Keratinocyte (primary cell): ENCODE measurements at regions not wholly inside any gene's neighbourhood (a gene's known extent, or its start where the extent isn't known, plus 50 kb on each side); places are given as distances from the start of the nearest gene placed in this dataset.

ENCODE experiments used
- CTCF ChIP-seq, 3 experiments: IDR thresholded peaks in 1 of 3; conservative IDR thresholded peaks in 1 of 3; optimal IDR thresholded peaks in 1 of 3; 2 replicates in 2 of 3; 3 replicates in 1 of 3; pipeline versions ENCODE3 to v1.5.1; 2011; ENCODE audit warnings: low read length in 3 of 3, mild to moderate bottlenecking in 3 of 3, moderate library complexity in 2 of 3, control low read depth in 1 of 3, inconsistent platforms in 1 of 3; ENCODE audit not compliant: insufficient read depth in 2 of 3; ENCODE audit errors: extremely low read depth in 1 of 3
- EZH2 ChIP-seq: IDR thresholded peaks from one replicate; pipeline ENCODE4 v1.6.1; 2012; ENCODE audit warnings: inconsistent platforms, mild to moderate bottlenecking, low read length, moderate library complexity

DNA sequence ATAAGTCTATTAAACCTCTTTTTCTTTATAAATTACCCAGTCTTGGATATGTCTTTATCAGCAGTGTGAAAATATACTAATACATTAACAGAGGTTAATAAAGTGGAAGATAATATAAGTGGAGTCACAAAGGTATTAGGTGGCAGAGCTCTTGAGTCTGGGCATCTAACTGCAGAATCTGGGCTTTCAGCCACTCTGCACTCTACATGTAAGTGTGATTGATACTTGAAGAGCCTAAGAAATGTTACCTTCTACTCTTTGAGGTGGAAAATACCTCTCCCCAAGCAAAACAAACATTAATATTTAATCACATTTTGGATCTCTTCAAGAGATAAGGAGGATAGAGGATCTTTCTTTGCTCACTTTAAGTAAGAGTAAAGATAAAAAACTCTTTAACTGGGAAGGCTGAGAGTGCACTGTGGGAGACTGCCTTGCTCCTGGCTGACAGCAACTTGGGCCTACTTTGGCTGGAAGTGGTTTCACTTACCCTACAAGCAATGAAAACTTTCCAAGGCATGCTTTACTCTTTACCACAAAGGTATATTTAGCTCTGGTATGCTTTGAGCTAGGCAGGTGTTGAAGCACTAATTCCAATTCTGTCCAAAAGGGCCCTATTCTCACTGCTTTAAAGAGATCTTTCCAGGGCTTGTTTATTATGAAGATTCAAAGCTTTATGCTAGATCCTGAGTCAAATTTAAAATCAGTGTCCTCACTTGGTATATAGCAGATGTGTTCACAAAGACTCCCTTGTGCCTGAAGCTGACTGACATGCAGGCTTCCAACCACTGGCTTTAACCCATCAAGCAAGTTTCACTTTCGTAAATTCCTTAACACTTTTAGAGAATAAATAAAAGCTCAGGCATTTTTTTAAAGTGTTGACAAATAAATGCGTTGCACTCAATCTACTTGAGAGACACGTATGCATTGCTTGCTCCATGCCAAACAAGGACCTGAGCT is 245.3 kb upstream of the ZP4 start:
- TF ChIP-seq CTCF (optimal IDR thresholded peaks at IDR 0.05 in 1 of 3, IDR thresholded peaks at IDR 0.05 in 1 of 3, conservative IDR thresholded peaks at IDR 0.05 in 1 of 3; ENCODE audit: extremely low read depth in 1 of 3, insufficient read depth in 2 of 3, low read length in 3 of 3) = no peak
- no peak for TF ChIP-seq EZH2
